Activated effector memory CD4-positive, alpha-beta T cell treated with Interleukin-2 at 50 U/mL for 16 hours (primary cell): ENCODE measurements at regions not wholly inside any gene's neighbourhood (a gene's known extent, or its start where the extent isn't known, plus 50 kb on each side); places are given as distances from the start of the nearest gene placed in this dataset.
"Not testable (repeated sequence)": the region's sequence is repeated elsewhere in the genome, so short reads cannot be mapped to it uniquely, and the experiment has no call there.

Experiments used
- DNase-seq: peaks from one replicate; pipeline ENCODE4 v3.0.0-alpha.2; 2020

- no peak for DNase-seq
These were observed 305.0 kb upstream of the CCL2 start for GRCh38 chr17:33950061-33950460.

DNA sequence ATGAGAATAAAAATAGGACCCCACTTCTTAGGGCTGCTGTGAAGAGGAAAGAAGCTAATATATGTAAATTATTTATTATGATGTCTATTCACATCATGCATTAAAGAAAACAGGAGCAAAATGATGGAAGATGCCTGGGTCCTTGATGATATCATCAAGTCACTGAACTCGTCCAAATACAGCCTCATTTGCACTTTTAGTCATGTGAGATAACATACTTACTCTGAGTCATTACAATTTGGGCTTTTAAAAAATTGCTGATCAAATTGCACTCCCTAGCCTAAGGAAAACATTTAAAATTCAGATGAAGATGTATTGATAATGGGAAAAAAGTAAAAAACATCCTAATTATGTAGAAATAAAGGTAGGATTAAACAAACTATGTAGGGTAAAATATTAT, 302.7 kb upstream of the CCL2 start:
- DNase-seq = no peak

GRCh38 chr17:33954597-33954996, 300.5 kb upstream of the CCL2 start:
- DNase-seq = no peak

DNA sequence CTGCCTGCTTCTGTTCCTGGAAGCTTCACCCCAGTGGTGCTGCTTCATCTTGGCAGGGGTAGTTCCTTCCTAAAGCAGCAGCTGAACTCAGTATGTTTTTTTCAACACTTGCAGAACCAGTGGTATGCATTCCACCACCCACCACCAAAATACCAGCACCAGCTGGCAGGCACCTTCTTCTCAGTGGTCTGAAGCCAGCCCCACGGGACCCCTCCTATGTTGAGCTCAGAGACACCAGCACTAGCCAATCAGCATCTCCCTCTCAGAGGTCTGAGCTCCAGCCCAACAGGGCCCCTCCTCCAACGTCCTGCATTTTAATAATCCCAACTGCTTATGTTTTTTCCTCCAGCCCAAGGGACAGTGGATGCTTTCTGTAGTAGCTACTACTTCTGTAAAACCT, 299.6 kb upstream of the CCL2 start:
- no peak for DNase-seq

GRCh38 chr17:33959098-33959497, 296.0 kb upstream of the CCL2 start:
- DNase-seq = not testable (repeated sequence)

DNA sequence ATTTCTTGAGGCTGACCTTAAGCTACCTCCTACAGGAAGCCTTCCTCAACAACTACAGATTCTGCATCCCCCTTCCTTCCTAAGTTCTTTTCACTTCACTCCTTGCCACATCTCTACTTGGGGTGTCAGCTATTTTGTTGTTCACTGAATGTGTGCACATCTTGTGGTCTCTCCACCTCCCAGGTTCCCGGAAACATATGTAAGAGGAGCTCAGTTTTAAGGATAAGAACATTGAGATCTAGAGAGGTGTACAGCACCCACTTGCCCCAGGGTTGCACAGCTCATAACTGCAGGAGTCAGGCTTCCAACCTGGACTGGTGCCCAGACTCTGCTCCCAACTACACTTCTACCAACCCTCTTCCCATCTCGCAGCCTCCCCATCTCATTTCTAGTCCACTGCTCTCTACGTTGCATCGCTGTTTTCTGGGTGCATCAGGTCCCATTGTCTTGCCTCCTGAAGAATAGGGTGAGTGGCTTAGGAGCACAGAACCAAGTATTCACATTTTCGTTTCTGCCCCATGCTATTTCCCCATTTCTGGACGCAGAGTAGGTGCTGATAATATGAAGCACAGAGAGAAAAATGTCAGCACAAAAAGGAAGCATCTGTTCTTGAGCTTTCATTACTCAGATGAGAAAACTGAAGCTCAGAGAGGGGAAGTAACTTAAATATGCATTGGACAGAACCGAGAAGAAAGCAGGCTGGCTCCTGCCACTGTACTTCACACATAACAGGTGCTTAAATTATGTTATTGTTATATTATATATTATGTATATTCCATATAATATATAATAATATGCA, 292.0 kb upstream of the CCL2 start:
- no peak for DNase-seq

DNA sequence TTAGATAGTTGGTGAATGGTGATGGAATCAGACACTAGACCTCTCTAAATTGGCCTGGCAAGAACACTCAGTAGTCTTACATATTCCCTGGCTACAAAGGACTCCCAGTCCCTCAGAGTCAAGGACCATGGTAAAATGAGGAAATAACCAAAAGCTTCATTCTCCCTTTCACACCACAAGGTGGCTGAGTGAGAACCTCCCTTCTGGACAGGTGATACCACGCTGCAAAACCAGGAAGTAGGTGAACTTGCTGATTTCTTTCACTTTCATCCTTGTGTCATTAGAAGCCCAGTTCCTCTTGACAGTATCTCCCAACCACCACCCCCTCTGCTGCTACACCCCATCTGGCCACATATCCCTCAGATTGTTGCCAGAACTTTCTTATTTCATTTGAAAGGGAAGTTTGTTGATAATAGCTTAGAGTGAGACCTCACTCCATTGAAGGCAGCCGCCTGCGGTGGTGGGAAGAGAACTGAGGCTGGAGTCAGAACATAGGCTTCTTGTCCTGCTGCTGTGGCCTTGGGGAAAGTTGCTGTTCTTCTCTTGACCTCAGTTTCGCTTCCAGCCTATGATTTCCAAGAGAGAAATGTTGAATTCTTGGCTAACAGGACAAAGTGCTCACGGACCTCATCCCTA, 290.6 kb upstream of the CCL2 start:
- no peak for DNase-seq

DNA sequence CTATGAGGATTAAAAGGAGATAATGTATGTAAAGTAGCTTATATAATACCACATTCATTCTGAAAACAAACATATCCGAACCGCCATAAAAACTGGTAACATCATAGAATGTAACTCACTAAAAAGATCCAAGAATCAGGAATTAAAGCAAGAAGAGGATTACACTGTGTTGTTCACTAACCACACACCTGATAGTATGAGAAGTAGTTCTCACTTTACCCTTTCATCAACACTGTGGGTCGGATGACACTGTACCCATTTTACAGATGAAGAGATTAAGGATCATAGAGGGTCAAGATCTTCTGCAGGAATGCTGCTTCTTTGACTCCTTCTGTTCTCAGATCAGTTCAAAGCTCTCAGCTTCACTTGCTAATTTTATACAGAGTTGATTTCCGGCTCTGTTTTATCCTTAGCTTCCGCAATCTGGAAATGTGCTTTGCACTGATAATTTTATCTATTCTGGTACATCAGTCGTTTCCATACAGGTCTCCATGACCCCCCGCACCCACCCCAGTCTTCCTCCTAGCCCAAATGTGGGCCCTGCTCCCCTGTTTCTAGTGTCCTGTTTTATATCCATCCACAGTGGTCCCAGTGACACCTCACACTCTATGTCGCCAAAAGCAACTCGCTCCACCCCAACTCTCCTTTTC, 288.6 kb upstream of the CCL2 start:
- no peak for DNase-seq

DNA sequence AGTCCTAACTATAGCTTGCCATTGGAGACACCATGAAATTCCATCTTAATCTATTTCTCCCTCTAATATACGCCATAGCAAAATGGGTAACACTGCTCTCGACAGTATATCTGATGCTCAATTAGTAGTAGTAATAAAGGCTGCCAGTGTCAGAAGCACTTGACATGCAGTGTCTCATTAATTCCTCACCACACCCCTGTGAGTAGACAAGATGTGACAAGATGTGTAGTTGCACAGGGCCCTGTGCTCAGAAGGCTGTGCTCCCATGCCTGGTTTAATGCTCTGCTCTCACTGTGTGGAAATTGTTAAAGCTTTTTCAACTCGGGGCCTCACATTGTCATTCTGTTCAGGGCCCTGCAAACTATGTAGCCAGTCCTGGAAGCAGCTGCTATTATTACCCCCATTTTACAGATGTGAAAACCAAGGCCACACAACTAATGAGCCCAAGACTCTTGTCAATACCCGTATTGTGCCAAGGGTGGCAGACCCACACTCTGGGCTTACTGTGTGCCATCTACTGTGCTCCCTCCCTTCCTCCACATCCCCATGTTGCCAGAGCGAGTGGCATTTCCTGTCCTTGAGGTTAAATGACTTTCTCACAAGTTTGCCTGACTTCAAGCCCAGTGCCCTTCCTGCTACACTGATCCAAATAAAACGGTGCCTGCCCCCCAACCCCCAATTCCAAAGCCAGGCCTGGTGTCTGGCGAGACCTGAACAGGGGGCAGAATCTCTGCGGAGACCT, 287.3 kb upstream of the CCL2 start:
- no peak for DNase-seq

DNA sequence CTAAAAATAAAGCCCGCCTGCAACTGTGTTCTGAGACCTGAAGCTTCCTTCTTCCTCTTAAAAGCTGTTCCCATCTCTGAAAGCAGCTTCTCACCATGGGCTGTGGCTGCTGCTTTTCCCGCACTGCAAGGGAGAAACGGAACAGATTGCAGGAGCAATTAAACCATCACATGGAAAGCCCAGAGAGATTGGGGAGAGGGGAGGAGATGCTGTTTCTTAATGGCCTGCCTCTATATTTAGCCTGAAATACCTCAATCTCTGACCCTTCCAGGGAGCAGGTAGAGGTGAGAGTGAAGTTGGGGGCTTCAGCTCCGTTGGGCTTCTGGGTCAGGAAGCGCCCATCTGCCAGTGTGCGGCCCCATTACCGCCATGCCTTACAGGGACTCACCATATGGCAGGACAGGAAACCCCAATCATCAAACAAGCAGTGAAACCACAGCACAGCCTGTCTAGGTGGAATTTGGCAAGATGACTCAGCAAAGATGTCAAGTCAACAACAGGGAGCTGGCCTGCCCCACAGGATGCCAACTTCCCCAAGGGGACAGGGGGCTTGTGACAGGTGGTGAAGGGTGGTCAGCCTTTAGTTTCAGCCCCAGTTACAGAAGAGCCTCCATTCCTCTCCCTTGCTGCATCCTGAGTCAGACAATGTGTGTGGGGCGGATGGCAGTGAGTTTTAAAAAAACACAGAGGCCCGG, 286.6 kb upstream of the CCL2 start:
- no peak for DNase-seq

- DNase-seq = no peak
These were observed 284.8 kb upstream of the CCL2 start for GRCh38 chr17:33970279-33970678.

- DNase-seq = no peak
These were observed 282.3 kb upstream of the CCL2 start for GRCh38 chr17:33972763-33973162.

DNA sequence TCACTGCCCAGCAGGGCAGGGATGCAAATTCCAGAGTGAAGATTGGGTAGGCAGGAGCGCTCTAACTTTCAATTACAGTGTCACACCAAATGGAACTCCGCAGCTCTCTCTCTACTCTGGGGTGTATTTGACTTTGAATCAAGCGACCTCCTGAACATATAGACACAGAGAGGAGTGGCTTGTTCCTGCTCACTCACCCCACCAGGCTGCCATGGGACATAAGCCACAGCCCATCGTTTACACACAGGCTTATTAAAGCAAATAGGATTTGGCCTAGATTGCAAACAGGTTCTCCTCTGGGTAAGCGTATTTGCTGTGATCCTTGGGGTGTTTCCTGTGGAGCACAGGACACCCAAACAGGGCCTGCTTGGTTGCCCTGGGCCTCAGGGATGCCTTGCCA, 281.6 kb upstream of the CCL2 start:
- no peak for DNase-seq

DNA sequence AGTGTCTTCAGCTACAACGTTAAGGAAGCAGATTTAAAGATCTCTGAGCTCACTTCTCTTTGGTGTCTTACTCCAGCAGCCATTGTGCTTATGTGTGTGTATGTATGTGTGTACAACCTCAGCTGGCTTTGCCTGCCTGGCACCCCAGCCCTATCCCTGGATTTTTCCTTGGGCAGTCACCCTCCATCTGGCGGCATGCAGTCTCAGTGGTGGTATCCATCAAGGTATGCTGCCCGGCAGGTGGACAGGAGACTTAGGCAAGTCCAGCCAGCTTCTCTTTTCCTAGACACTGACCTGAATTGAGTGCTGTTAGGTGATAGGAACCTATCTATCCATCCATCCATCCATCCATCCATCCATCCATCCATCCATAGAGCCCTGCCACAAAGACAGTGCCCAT, 280.8 kb upstream of the CCL2 start:
- DNase-seq = no peak

- no peak for DNase-seq
These were observed 278.3 kb upstream of the CCL2 start for GRCh38 chr17:33976831-33977230.

DNA sequence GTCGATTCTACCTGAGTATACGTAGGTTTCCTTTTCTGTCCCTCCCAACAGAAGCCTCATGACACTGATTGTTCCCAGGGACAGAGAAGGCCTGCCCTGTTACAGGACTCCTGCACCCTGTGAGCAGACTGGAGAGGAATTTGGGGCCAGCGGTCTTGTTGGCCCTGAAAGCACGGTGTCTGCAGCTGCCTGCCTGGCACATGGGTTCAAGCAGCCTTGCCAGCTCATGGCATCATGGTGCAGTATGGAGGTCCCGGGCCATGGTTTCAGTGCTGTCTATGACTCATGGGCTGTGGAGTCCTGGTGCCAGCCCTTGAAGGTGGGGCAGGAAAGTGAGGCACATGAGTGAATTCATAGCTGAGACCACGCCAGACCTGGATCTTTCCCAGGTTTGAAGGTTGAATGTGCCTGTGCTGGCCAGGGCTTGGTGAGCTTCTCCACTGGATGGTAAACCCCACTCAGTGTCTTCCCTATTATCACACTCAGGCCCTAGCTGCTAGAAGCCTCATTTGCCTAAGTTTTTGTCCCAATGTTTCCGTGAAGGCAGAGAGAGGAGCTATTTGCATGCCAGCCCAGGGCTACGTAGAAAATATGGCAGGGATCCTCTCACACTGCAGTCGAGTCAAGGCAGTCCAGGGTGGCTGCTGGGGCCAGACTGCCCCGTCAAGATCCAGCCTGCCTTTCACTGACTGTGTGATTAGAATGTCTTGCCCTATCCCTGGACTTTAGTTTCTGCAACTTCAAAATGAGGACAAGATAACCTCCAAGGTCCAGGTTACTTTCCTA, 277.2 kb upstream of the CCL2 start:
- no peak for DNase-seq

GRCh38 chr17:33978889-33979288, 276.2 kb upstream of the CCL2 start:
- DNase-seq = no peak

DNA sequence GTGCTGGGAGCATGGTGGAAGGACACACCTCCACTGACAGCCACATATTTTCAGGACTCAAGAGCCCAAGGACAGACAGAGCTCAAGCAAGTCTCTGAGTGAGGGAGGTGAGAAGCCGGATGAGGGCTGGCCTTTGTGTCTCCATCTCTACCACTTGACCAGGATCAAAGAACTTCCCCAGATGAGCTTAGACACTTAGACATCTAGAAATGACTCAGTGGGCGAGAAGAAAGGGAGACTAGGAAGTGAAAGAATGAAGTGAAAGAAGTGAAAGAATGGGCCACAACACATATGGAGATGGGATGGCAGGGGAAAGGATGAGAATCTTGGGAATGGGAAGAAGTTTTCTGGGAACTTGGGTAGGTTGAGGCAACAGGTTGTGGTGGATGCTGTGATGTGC, 274.9 kb upstream of the CCL2 start:
- no peak for DNase-seq

- no peak for DNase-seq
These were observed 273.1 kb upstream of the CCL2 start for GRCh38 chr17:33981711-33982601.

DNA sequence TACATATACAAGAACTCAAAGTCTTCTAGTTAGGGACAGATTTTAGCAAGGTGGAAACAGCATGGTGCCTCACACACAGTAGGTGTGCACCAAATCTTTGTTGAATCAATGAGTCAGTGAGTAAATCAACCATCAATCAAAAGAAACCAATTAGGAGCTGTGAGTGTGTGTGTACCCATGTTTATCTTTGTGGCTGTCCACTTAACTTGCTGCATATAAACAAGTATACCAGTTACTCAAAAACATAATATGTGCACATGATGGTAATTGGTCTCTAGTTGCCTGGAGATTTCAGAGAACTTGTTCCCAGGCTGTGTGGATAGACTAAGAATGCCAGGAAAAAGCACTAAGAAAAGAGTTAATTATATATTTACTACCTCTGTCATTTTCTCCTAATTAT, 272.2 kb upstream of the CCL2 start:
- no peak for DNase-seq
